ENCODE measurements at regions not wholly inside any gene's neighbourhood (a gene's known extent, or its start where the extent isn't known, plus 50 kb on each side); places are given as distances from the start of the nearest gene placed in this dataset.

- no peak for TF ChIP-seq REST (IDR thresholded peaks at IDR 0.05; ENCODE audit: unreplicated experiment)
Measured at GRCh38 chr14:57939084-57939483, 73.2 kb upstream of the SLC35F4 start (continued).

GRCh38 chr14:57938533-57938932, 72.6 kb upstream of the SLC35F4 start:
- H3K27me3 Mint-ChIP-seq (ENCODE audit: insufficient read depth, low read depth, poor library complexity): no peaks in the 10 kb centered on the region
- Histone ChIP-seq H3K4me2 (no peak overlapping the region), H3K4me1 (ENCODE audit: insufficient read depth) (peaks cover 11% of the 10 kb centered on the region), H3K4me3 (no peak overlapping the region), H3K27ac (ENCODE audit: low read depth) (no peak overlapping the region), H3K27me3 (ENCODE audit: insufficient read depth) (no peaks in the 10 kb centered on the region), H3K79me2 (replicated peaks; ENCODE audit: insufficient read depth) (no peaks in the 10 kb centered on the region), H4K20me1 (replicated peaks; ENCODE audit: insufficient read depth) (no peaks in the 10 kb centered on the region), H3K9me2 (ENCODE audit: insufficient read depth) (peaks cover 9% of the 10 kb centered on the region), H3K36me3 (ENCODE audit: insufficient read depth) (no peaks in the 10 kb centered on the region), H3F3A (replicated peaks; ENCODE audit: low read depth) (no peaks in the 10 kb centered on the region), H2AFZ (peak overlapping the region; percentile 49; the same call in 1 of the 2 replicates)
- H3K9me3 Mint-ChIP-seq: no peaks in the 10 kb centered on the region
- H3K4me1 Mint-ChIP-seq: peaks cover 15% of the 10 kb centered on the region
- ATAC-seq: no peak
- H3K27ac Mint-ChIP-seq: no peak overlapping the region
- no peak for DNase-seq (ENCODE audit: low spot score)
- TF ChIP-seq POLR2AphosphoS5 (IDR thresholded peaks at IDR 0.05; ENCODE audit: low read depth): no peak
- H3K4me3 Mint-ChIP-seq: no peak overlapping the region
- no peaks in the 10 kb centered on the region for H3K36me3 Mint-ChIP-seq (ENCODE audit: low read depth)

DNA sequence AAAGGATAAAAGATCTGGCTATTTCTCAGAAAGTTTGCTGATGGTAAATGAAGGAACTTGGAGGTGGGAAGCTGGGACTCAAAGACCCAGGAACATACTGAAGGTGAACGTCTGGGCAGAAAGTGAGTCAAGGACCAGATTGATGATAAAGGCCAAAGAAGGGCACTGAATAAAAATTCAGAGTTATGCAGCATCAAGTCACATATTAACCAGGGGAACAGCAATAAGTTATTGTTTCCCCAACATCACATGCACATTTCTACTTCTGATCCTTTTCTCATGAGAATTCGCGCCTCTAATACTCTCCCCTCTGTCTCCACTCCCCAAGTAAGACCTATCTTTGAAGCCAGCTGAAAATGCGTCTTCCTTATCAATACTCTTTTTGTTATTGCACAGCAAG, 71.8 kb upstream of the SLC35F4 start:
- H3F3A ChIP-seq (replicated peaks; ENCODE audit: low read depth): no peaks in the 10 kb centered on the region
- H3K36me3 Mint-ChIP-seq (ENCODE audit: low read depth): no peaks in the 10 kb centered on the region
- H3K27me3 Mint-ChIP-seq (ENCODE audit: insufficient read depth, low read depth, poor library complexity): no peaks in the 10 kb centered on the region
- no peaks in the 10 kb centered on the region for H4K20me1 ChIP-seq (replicated peaks; ENCODE audit: insufficient read depth)
- H3K9me3 Mint-ChIP-seq: no peaks in the 10 kb centered on the region
- H3K79me2 ChIP-seq (replicated peaks; ENCODE audit: insufficient read depth): no peaks in the 10 kb centered on the region
- ATAC-seq (no peak), DNase-seq (ENCODE audit: low spot score) (no peak)
- H3K4me3 Mint-ChIP-seq: no peak overlapping the region
- peaks cover 6% of the 10 kb centered on the region; the same call in 2 of the 3 replicates for H3K4me1 Mint-ChIP-seq
- no peak overlapping the region for H3K4me3 ChIP-seq
- H3K27ac Mint-ChIP-seq: no peak overlapping the region
- no peaks in the 10 kb centered on the region for H3K27me3 ChIP-seq (ENCODE audit: insufficient read depth)
- H3K4me1 ChIP-seq (ENCODE audit: insufficient read depth): peaks cover 2% of the 10 kb centered on the region; the same call in 1 of the 2 replicates
- no peak overlapping the region for H3K4me2 ChIP-seq
- peaks cover 9% of the 10 kb centered on the region for H3K9me2 ChIP-seq (ENCODE audit: insufficient read depth)
- H3K36me3 ChIP-seq (ENCODE audit: insufficient read depth): no peaks in the 10 kb centered on the region
- 0 out of 2 replicates have a peak overlapping the region, but pooled peaks have one; percentile 25 for H2AFZ ChIP-seq
- H3K27ac ChIP-seq (ENCODE audit: low read depth): no peak overlapping the region
- no peak for TF ChIP-seq ZNF114 (CRISPR knock-in tag; IDR thresholded peaks at IDR 0.05)
- no peak for TF ChIP-seq ZNF462 (CRISPR knock-in tag; IDR thresholded peaks at IDR 0.05)
- TF ChIP-seq ZNF331 (CRISPR knock-in tag; IDR thresholded peaks at IDR 0.05; ENCODE audit: low read depth): no peak
- TF ChIP-seq STAT1 (IDR thresholded peaks at IDR 0.05; ENCODE audit: unreplicated experiment): no peak
- TF ChIP-seq, protein P1, sequence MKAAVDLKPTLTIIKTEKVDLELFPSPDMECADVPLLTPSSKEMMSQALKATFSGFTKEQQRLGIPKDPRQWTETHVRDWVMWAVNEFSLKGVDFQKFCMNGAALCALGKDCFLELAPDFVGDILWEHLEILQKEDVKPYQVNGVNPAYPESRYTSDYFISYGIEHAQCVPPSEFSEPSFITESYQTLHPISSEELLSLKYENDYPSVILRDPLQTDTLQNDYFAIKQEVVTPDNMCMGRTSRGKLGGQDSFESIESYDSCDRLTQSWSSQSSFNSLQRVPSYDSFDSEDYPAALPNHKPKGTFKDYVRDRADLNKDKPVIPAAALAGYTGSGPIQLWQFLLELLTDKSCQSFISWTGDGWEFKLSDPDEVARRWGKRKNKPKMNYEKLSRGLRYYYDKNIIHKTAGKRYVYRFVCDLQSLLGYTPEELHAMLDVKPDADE (IDR thresholded peaks at IDR 0.05): no peak
